ENCODE measurements at regions not wholly inside any gene's neighbourhood (a gene's known extent, or its start where the extent isn't known, plus 50 kb on each side); places are given as distances from the start of the nearest gene placed in this dataset.
"Not testable (repeated sequence)": the region's sequence is repeated elsewhere in the genome, so short reads cannot be mapped to it uniquely, and the experiment has no call there.

DNA sequence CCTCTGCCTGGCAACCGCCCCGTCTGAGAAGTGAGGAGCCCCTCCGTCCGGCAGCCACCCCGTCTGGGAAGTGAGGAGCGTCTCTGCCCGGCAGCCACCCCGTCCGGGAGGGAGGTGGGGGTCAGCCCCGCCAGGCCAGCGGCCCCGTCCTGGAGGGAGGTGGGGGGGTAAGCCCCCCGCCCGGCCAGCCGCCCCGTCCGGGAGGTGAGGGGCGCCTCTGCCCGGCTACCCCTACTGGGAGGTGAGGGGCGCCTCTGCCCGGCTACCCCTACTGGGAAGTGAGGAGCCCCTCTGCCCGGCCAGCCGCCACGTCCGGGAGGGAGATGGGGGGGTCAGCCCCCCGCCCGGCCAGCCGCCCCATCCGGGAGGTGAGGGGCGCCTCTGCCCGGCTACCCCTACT lies 67.1 kb downstream of the ZC3H11B start:
- TF ChIP-seq CHD2 (IDR thresholded peaks at IDR 0.05; ENCODE audit: low read length, partially characterized antibody); POLR2A (IDR thresholded peaks at IDR 0.05; ENCODE audit: low read length); NR3C1 (IDR thresholded peaks at IDR 0.05); EP300 (IDR thresholded peaks at IDR 0.05); MAZ (IDR thresholded peaks at IDR 0.05; ENCODE audit: borderline replicate concordance, low read depth, low read length); JUNB (IDR thresholded peaks at IDR 0.05): not testable (repeated sequence)
- TF ChIP-seq, protein P1, sequence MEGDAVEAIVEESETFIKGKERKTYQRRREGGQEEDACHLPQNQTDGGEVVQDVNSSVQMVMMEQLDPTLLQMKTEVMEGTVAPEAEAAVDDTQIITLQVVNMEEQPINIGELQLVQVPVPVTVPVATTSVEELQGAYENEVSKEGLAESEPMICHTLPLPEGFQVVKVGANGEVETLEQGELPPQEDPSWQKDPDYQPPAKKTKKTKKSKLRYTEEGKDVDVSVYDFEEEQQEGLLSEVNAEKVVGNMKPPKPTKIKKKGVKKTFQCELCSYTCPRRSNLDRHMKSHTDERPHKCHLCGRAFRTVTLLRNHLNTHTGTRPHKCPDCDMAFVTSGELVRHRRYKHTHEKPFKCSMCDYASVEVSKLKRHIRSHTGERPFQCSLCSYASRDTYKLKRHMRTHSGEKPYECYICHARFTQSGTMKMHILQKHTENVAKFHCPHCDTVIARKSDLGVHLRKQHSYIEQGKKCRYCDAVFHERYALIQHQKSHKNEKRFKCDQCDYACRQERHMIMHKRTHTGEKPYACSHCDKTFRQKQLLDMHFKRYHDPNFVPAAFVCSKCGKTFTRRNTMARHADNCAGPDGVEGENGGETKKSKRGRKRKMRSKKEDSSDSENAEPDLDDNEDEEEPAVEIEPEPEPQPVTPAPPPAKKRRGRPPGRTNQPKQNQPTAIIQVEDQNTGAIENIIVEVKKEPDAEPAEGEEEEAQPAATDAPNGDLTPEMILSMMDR (IDR thresholded peaks at IDR 0.05): not testable (repeated sequence)
- TF ChIP-seq, protein P2, sequence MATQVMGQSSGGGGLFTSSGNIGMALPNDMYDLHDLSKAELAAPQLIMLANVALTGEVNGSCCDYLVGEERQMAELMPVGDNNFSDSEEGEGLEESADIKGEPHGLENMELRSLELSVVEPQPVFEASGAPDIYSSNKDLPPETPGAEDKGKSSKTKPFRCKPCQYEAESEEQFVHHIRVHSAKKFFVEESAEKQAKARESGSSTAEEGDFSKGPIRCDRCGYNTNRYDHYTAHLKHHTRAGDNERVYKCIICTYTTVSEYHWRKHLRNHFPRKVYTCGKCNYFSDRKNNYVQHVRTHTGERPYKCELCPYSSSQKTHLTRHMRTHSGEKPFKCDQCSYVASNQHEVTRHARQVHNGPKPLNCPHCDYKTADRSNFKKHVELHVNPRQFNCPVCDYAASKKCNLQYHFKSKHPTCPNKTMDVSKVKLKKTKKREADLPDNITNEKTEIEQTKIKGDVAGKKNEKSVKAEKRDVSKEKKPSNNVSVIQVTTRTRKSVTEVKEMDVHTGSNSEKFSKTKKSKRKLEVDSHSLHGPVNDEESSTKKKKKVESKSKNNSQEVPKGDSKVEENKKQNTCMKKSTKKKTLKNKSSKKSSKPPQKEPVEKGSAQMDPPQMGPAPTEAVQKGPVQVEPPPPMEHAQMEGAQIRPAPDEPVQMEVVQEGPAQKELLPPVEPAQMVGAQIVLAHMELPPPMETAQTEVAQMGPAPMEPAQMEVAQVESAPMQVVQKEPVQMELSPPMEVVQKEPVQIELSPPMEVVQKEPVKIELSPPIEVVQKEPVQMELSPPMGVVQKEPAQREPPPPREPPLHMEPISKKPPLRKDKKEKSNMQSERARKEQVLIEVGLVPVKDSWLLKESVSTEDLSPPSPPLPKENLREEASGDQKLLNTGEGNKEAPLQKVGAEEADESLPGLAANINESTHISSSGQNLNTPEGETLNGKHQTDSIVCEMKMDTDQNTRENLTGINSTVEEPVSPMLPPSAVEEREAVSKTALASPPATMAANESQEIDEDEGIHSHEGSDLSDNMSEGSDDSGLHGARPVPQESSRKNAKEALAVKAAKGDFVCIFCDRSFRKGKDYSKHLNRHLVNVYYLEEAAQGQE (IDR thresholded peaks at IDR 0.05): not testable (repeated sequence)

All from A549 (cell line).